PFSK-1 (cell line): ENCODE measurements at regions not wholly inside any gene's neighbourhood (a gene's known extent, or its start where the extent isn't known, plus 50 kb on each side); places are given as distances from the start of the nearest gene placed in this dataset.

ENCODE experiments used
- POLR2AphosphoS5 ChIP-seq: IDR thresholded peaks from 2 replicates; pipeline ENCODE4 v1.6.1; 2012; ENCODE audit warnings: low read depth, mild to moderate bottlenecking, control low read depth, low read length, moderate library complexity
- SIN3A ChIP-seq: IDR thresholded peaks from 2 replicates; pipeline ENCODE4 v1.6.1; 2012; ENCODE audit warnings: mild to moderate bottlenecking, low read length, moderate library complexity, borderline replicate concordance; ENCODE audit not compliant: insufficient read depth
- TAF1 ChIP-seq: IDR thresholded peaks from 2 replicates; pipeline ENCODE4 v1.6.1; 2012; ENCODE audit warnings: low read length, control low read depth, borderline replicate concordance; ENCODE audit not compliant: insufficient read depth
- TF ChIP-seq, protein P1 (sequence below), 2 experiments: IDR thresholded peaks; 2 replicates each; pipeline versions ENCODE4 v1.6.1 to v1.8.0; 2011 to 2012; ENCODE audit warnings: low read depth in 2 of 2, low read length in 2 of 2, control low read depth in 1 of 2, inconsistent platforms in 1 of 2, mild to moderate bottlenecking in 1 of 2, moderate library complexity in 1 of 2; ENCODE audit not compliant: insufficient read depth in 1 of 2

DNA sequence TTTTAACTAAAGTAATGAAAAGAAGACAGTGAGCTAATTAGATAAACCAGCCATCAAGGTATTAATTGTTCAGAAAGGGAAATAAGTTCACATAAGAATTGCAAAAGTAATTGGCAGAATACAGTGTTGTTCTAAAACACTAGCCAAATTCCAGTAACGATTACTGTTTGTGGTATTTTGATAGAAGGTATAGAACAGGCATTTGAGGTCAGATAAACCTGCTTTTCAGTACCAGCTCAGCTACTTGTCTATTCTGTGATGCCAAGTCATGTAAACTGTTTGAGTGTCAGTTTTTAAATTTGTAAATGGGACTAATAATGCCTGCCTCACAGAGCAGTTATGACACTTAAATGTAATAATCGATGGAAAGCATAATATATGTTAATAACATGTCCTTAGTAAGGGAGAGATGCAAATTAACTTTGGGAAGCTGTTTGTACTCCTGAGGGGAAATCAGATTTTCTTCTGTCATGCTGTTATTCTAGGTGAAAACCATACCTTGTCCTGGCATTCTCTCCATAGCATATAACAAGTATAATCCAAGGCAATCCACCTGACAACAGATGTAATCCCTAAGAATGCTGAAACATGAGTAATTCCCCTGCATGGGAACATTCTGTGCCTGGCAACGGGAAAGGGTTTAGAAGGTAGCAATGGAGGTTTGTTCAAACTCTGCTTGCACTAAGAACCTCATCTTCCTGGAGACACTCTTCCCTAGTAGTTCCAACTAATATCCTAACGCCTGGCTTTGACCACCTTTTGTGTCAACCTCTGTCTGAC lies 509.5 kb upstream of the PAPPA start:
- TF ChIP-seq POLR2AphosphoS5 (no peak), SIN3A (no peak), TAF1 (no peak)
- TF ChIP-seq, protein P1, sequence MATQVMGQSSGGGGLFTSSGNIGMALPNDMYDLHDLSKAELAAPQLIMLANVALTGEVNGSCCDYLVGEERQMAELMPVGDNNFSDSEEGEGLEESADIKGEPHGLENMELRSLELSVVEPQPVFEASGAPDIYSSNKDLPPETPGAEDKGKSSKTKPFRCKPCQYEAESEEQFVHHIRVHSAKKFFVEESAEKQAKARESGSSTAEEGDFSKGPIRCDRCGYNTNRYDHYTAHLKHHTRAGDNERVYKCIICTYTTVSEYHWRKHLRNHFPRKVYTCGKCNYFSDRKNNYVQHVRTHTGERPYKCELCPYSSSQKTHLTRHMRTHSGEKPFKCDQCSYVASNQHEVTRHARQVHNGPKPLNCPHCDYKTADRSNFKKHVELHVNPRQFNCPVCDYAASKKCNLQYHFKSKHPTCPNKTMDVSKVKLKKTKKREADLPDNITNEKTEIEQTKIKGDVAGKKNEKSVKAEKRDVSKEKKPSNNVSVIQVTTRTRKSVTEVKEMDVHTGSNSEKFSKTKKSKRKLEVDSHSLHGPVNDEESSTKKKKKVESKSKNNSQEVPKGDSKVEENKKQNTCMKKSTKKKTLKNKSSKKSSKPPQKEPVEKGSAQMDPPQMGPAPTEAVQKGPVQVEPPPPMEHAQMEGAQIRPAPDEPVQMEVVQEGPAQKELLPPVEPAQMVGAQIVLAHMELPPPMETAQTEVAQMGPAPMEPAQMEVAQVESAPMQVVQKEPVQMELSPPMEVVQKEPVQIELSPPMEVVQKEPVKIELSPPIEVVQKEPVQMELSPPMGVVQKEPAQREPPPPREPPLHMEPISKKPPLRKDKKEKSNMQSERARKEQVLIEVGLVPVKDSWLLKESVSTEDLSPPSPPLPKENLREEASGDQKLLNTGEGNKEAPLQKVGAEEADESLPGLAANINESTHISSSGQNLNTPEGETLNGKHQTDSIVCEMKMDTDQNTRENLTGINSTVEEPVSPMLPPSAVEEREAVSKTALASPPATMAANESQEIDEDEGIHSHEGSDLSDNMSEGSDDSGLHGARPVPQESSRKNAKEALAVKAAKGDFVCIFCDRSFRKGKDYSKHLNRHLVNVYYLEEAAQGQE (IDR thresholded peaks at IDR 0.05; ENCODE audit: insufficient read depth in 1 of 2, low read depth in 2 of 2, low read length in 2 of 2), result no peak
